ENCODE measurements at regions not wholly inside any gene's neighbourhood (a gene's known extent, or its start where the extent isn't known, plus 50 kb on each side); places are given as distances from the start of the nearest gene placed in this dataset.

DNA sequence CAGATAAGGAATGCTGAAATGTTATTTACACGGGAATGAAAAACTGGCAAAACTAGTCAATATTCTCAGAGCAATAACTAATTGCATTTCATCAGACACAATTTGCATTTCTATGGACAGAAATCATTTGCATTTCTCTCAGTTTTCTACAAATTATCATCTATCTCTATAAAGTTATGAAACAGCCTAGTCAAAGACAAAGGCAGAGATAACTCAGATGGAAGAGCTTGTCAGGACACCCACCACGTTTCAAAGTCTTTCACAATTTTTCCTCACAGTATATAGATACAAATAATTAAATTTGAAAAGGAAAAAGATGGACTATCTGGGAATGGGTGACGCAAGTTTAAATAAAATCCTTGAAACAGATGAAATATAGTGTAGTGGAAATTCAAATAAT, 230.8 kb downstream of the GASK1B start:
- Histone ChIP-seq H3K9ac (ENCODE audit: control insufficient read depth, insufficient read depth, low read length) (no peak overlapping the region), H3K4me3 (no peak overlapping the region), H2AFZ (ENCODE audit: control insufficient read depth, low read depth, low read length) (no peak overlapping the region), H4K20me1 (ENCODE audit: control insufficient read depth, insufficient read depth) (no peaks in the 10 kb centered on the region), H3K4me2 (ENCODE audit: control insufficient read depth, insufficient read depth) (no peak overlapping the region), H3K4me1 (ENCODE audit: control insufficient read depth, insufficient read depth, low read length) (no peaks in the 10 kb centered on the region), H3K79me2 (ENCODE audit: control insufficient read depth, insufficient read depth, low read length) (no peaks in the 10 kb centered on the region), H3K27me3 (replicated peaks in 1 of 2; ENCODE audit: control insufficient read depth in 2 of 2, insufficient read depth in 2 of 2, low read length in 1 of 2) (no peaks in the 10 kb centered on the region), H3K27ac (ENCODE audit: control insufficient read depth, insufficient read depth) (no peak overlapping the region), H3K9me3 (replicated peaks; ENCODE audit: control insufficient read depth, insufficient read depth, low read length) (no peaks in the 10 kb centered on the region), H3K36me3 (ENCODE audit: control insufficient read depth in 2 of 2, insufficient read depth in 2 of 2, low read length in 1 of 2) (no peaks in the 10 kb centered on the region)
- FAIRE-seq (no peak), DNase-seq (ENCODE audit: low read depth, low spot score) (no peak), ATAC-seq (no peak)
- WGBS (ENCODE audit: insufficient coverage, insufficient replicate concordance, low lambda C conversion rate, missing lambda C conversion rate): 1% methylated on average over 3 of the region's 3 CpGs
- SMC1A ChIA-PET (ENCODE audit: uncharacterized antibody, unreplicated experiment): interaction anchor here (1.0 kb wide), 1 partner anchor 14 kb away, joined by 3 read pairs; no protein-coding TSS in a partner anchor
- TF ChIP-seq RUNX3 (IDR thresholded peaks at IDR 0.05; ENCODE audit: low read length): no peak
- no peak for TF ChIP-seq JUND (IDR thresholded peaks at IDR 0.05; ENCODE audit: low read depth, low read length)
- no peak for TF ChIP-seq KDM1A (IDR thresholded peaks at IDR 0.05; ENCODE audit: borderline replicate concordance)
- no peak for TF ChIP-seq ZNF622 (IDR thresholded peaks at IDR 0.05)
- no peak for TF ChIP-seq NR2F1 (conservative IDR thresholded peaks at IDR 0.05)
- no peak for TF ChIP-seq HDGF (IDR thresholded peaks at IDR 0.05)
- TF ChIP-seq POLR2AphosphoS5 (IDR thresholded peaks at IDR 0.05; ENCODE audit: low read length): no peak
- in situ Hi-C loops (cut with MboI) (no loop called here), intact Hi-C loops (cut with micrococcal nuclease; ENCODE audit: unreplicated experiment) (no loop called here)
- CTCF ChIA-PET: no interaction called here
- POLR2A ChIA-PET: no interaction called here
- BruUV-seq (replicated peaks): no TSS peak
- RAD21 ChIA-PET (ENCODE audit: unreplicated experiment): no interaction called here

DNA sequence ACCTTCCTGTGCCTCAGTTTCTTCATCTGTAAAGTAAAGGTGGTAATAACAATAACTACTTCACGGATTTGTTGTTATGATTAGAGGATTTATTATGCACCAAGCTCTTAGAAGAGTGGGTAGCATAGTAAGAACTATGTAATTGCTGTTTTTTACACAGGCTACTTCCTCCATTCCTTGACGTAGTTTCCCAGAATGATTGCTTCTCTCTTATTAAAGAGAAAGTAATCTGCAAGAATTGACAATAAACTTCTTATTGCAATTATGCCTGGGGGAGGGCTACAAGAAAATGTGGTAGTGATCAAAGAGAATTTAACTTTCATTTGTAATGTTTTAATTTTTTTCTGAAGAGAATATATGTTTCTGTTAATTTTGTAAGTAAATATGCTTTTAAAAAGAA, 238.7 kb downstream of the GASK1B start:
- ChIA-PET SMC1A (ENCODE audit: uncharacterized antibody, unreplicated experiment) (no interaction called here), POLR2A (no interaction called here), RAD21 (ENCODE audit: unreplicated experiment) (no interaction called here), CTCF (no interaction called here)
- BruUV-seq (replicated peaks): no TSS peak
- Histone ChIP-seq H3K9me3 (replicated peaks; ENCODE audit: control insufficient read depth, insufficient read depth, low read length) (no peaks in the 10 kb centered on the region), H4K20me1 (ENCODE audit: control insufficient read depth, insufficient read depth) (no peaks in the 10 kb centered on the region), H3K4me2 (ENCODE audit: control insufficient read depth, insufficient read depth) (no peak overlapping the region), H3K9ac (ENCODE audit: control insufficient read depth, insufficient read depth, low read length) (no peak overlapping the region), H3K27me3 (replicated peaks in 1 of 2; ENCODE audit: control insufficient read depth in 2 of 2, insufficient read depth in 2 of 2, low read length in 1 of 2) (no peaks in the 10 kb centered on the region), H2AFZ (ENCODE audit: control insufficient read depth, low read depth, low read length) (no peak overlapping the region), H3K4me3 (no peak overlapping the region), H3K36me3 (ENCODE audit: control insufficient read depth in 2 of 2, insufficient read depth in 2 of 2, low read length in 1 of 2) (no peaks in the 10 kb centered on the region), H3K27ac (ENCODE audit: control insufficient read depth, insufficient read depth) (no peak overlapping the region), H3K79me2 (ENCODE audit: control insufficient read depth, insufficient read depth, low read length) (no peaks in the 10 kb centered on the region), H3K4me1 (ENCODE audit: control insufficient read depth, insufficient read depth, low read length) (no peaks in the 10 kb centered on the region)
- no peak for DNase-seq (ENCODE audit: low read depth, low spot score)
- intact Hi-C loops (cut with micrococcal nuclease; ENCODE audit: unreplicated experiment) (no loop called here), in situ Hi-C loops (cut with MboI) (no loop called here)
- ATAC-seq: no peak
- no peak for FAIRE-seq
- 0% methylated on average over 2 of the region's 2 CpGs for WGBS (ENCODE audit: insufficient coverage, insufficient replicate concordance, low lambda C conversion rate, missing lambda C conversion rate)
- TF ChIP-seq MTA2 (IDR thresholded peaks at IDR 0.05; ENCODE audit: low read depth): no peak
